H1 (cell line): ENCODE measurements at regions not wholly inside any gene's neighbourhood (a gene's known extent, or its start where the extent isn't known, plus 50 kb on each side); places are given as distances from the start of the nearest gene placed in this dataset.

Source experiments
- BACH1 ChIP-seq: IDR thresholded peaks from 2 replicates; pipeline ENCODE4 v1.6.1; 2012; ENCODE audit warnings: low read length, improper control_type of control experiment
- TBP ChIP-seq: IDR thresholded peaks from 2 replicates; pipeline ENCODE4 v1.6.1; 2011; ENCODE audit warnings: low read depth, low read length, improper control_type of control experiment

- TF ChIP-seq BACH1: no peak
- no peak for TF ChIP-seq TBP
Observed at GRCh38 chr2:49780949-49781348, 626.6 kb upstream of the FSHR start (continued).
